ENCODE measurements at regions not wholly inside any gene's neighbourhood (a gene's known extent, or its start where the extent isn't known, plus 50 kb on each side); places are given as distances from the start of the nearest gene placed in this dataset.

GRCh38 chr5:53831496-53831895, 271.1 kb downstream of the NDUFS4 start:
- no peak overlapping the region for H3K4me3 Mint-ChIP-seq (ENCODE audit: unreplicated experiment)
- intact Hi-C loops (cut with micrococcal nuclease), result no loop called here
- TF ChIP-seq CTCF (IDR thresholded peaks at IDR 0.05; ENCODE audit: unreplicated experiment), result no peak
- POLR2A ChIA-PET, result no interaction called here
- no peaks in the 10 kb centered on the region for H3K27me3 Mint-ChIP-seq (ENCODE audit: insufficient read depth, unreplicated experiment)
- CTCF ChIA-PET, result no interaction called here
- H3K27ac Mint-ChIP-seq (ENCODE audit: low read depth, unreplicated experiment), result no peak overlapping the region
- no TSS peak for BruUV-seq (replicated peaks)
- H3K36me3 Mint-ChIP-seq (ENCODE audit: insufficient read depth, unreplicated experiment), result no peaks in the 10 kb centered on the region
- H3K9me3 Mint-ChIP-seq (ENCODE audit: unreplicated experiment), result peaks cover 4% of the 10 kb centered on the region
- H3K4me1 Mint-ChIP-seq (ENCODE audit: insufficient read depth, unreplicated experiment), result no peaks in the 10 kb centered on the region
- DNase-seq (ENCODE audit: unreplicated experiment), result no peak

Data from MCF 10A (cell line).